HCT116 (cell line): ENCODE measurements at regions not wholly inside any gene's neighbourhood (a gene's known extent, or its start where the extent isn't known, plus 50 kb on each side); places are given as distances from the start of the nearest gene placed in this dataset.

Experiments
- ATAC-seq: fragments of 200-7000 bp; cut with Tn5 transposase; 2 replicates; pipeline ENCODE4 v1.9.1; 2020; ENCODE audit warnings: mild to moderate bottlenecking, moderate library complexity
- BruUV-seq: library from RNA; stranded (reverse); fragments of 400-500 nt; replicated peaks from 2 replicates; lab custom pipeline; 2021; lab: Mats Ljungman, UMichigan
- CTCF ChIA-PET: fragments of 300-600 bp; sonication (Branson Sonifier 250); formaldehyde crosslinking; loops from one replicate; lab custom pipeline; 2021; ENCODE audit warnings: antibody characterized with exemption; lab: Charles Lee
- POLR2A ChIA-PET: fragments of 300-600, 350-600 bp; sonication (Branson Sonifier 250); formaldehyde crosslinking; loops from one replicate; lab custom pipeline; 2021; ENCODE audit warnings: antibody characterized with exemption; lab: Charles Lee
- RAD21 ChIA-PET, 2 experiments: fragments of 300-600 bp; sonication (Branson Sonifier 250); formaldehyde crosslinking; loops; one replicate each; lab custom pipeline; 2023; ENCODE audit warnings: low total read pairs in 2 of 2; ENCODE audit not compliant: uncharacterized antibody in 2 of 2, unreplicated experiment in 2 of 2, low non-redundant PET in 1 of 2; lab: Charles Lee
- DNase-seq: peaks from one replicate; pipeline ENCODE4 v3.0.0-alpha.2; 2010; ENCODE audit warnings: low read depth, low spot score
- H2AFZ ChIP-seq: fragments of 200-600 bp; shearing (Covaris generic), sonication (generic); 2 replicates; pipeline ENCODE4 v1.6.1; 2017; ENCODE audit warnings: low read depth, mixed run types, mixed read lengths, antibody characterized with exemption, low read length; ENCODE audit not compliant: poor library complexity, severe bottlenecking
- H3K27ac ChIP-seq: 2 replicates; pipeline ENCODE4 v1.5.1; 2012; ENCODE audit warnings: low read depth, low read length
- H3K27me3 ChIP-seq: fragments of 200-600 bp; sonication (generic); 2 replicates; pipeline ENCODE4 v1.6.1; 2016; ENCODE audit warnings: mixed run types, low read length, mixed read lengths; ENCODE audit not compliant: insufficient read depth
- H3K36me3 ChIP-seq, 2 experiments: fragments of 200-500 bp in 1 of 2; fragments of 200-600 bp in 1 of 2; sonication (Bioruptor generic) in 1 of 2; sonication (generic) in 1 of 2; 2 replicates each; pipeline versions ENCODE4 v1.5.1 to v1.6.1; 2014 to 2016; ENCODE audit warnings: low read length in 2 of 2, inconsistent platforms in 1 of 2, mixed read lengths in 1 of 2, mixed run types in 1 of 2; ENCODE audit not compliant: insufficient read depth in 2 of 2, control insufficient read depth in 1 of 2
- H3K4me1 ChIP-seq, 2 experiments: fragments of 200-600 bp in 1 of 2; sonication (generic) in 1 of 2; 2 replicates each; pipeline versions ENCODE4 v1.5.1 to v1.6.1; 2012 to 2017; ENCODE audit warnings: low read length in 2 of 2, inconsistent platforms in 1 of 2, mild to moderate bottlenecking in 1 of 2, mixed read lengths in 1 of 2, mixed run types in 1 of 2, moderate library complexity in 1 of 2; ENCODE audit not compliant: insufficient read depth in 2 of 2, control insufficient read depth in 1 of 2
- H3K4me2 ChIP-seq: fragments of 200-600 bp; sonication (generic); 2 replicates; pipeline ENCODE4 v1.6.1; 2017; ENCODE audit warnings: mixed run types, low read length, mixed read lengths
- H3K4me3 ChIP-seq, 2 experiments: fragments of 200-600 bp in 1 of 2; sonication (generic) in 1 of 2; replicated peaks in 1 of 2; 2 replicates each; pipeline ENCODE4 v1.5.1; 2011 to 2016; ENCODE audit warnings: low read length in 2 of 2, control low read depth in 1 of 2, low read depth in 1 of 2, mild to moderate bottlenecking in 1 of 2, mixed read lengths in 1 of 2, mixed run types in 1 of 2
- H3K79me2 ChIP-seq: fragments of 200-600 bp; sonication (generic); 2 replicates; pipeline ENCODE4 v1.6.1; 2017; ENCODE audit warnings: mild to moderate bottlenecking, mixed run types, low read length, moderate library complexity, mixed read lengths; ENCODE audit not compliant: insufficient read depth
- H3K9ac ChIP-seq: fragments of 200-600 bp; sonication (generic); 2 replicates; pipeline ENCODE4 v1.6.1; 2016; ENCODE audit warnings: low read length, mixed read lengths
- H3K9me2 ChIP-seq: fragments of 200-600 bp; sonication (generic), shearing (Covaris generic); 2 replicates; pipeline ENCODE4 v1.6.1; 2017; ENCODE audit warnings: mixed run types, mild to moderate bottlenecking, moderate library complexity; ENCODE audit not compliant: insufficient read depth
- H3K9me3 ChIP-seq, 2 experiments: fragments of 200-500 bp in 1 of 2; fragments of 200-600 bp in 1 of 2; sonication (Bioruptor generic) in 1 of 2; sonication (generic) in 1 of 2; 2 replicates each; pipeline ENCODE4 v1.6.1; 2014 to 2017; ENCODE audit warnings: low read length in 2 of 2, mixed read lengths in 2 of 2, inconsistent platforms in 1 of 2, low read depth in 1 of 2, mild to moderate bottlenecking in 1 of 2, mixed run types in 1 of 2, moderate library complexity in 1 of 2; ENCODE audit not compliant: control insufficient read depth in 1 of 2, insufficient read depth in 1 of 2
- H4K20me1 ChIP-seq: fragments of 200-600 bp; sonication (generic), shearing (Covaris generic); 2 replicates; pipeline ENCODE4 v1.6.1; 2017; ENCODE audit warnings: mixed run types, mild to moderate bottlenecking, moderate library complexity; ENCODE audit not compliant: insufficient read depth
- CEBPB ChIP-seq: IDR thresholded peaks from 2 replicates; pipeline ENCODE4 v1.6.1; 2012; ENCODE audit warnings: low read depth
- EGR1 ChIP-seq: IDR thresholded peaks from 2 replicates; pipeline ENCODE4 v1.6.1; 2012; ENCODE audit warnings: low read depth
- ELF1 ChIP-seq: IDR thresholded peaks from 2 replicates; pipeline ENCODE4 v1.6.1; 2012; ENCODE audit warnings: low read depth, borderline replicate concordance
- EZH2phosphoT487 ChIP-seq: fragments of 200-600 bp; IDR thresholded peaks from 2 replicates; pipeline ENCODE4 v1.6.1; 2018; ENCODE audit warnings: antibody characterized with exemption, borderline replicate concordance
- FOSL1 ChIP-seq: IDR thresholded peaks from 2 replicates; pipeline ENCODE4 v1.6.1; 2012; ENCODE audit warnings: low read depth
- JUND ChIP-seq: IDR thresholded peaks from 2 replicates; pipeline ENCODE4 v1.6.1; 2012
- POLR2A ChIP-seq: IDR thresholded peaks from 2 replicates; pipeline ENCODE4 v1.7.0; 2011; ENCODE audit warnings: borderline replicate concordance; ENCODE audit not compliant: insufficient read depth, insufficient read length; ENCODE audit errors: extremely low read depth
- POLR2AphosphoS5 ChIP-seq: IDR thresholded peaks from 2 replicates; pipeline ENCODE4 v1.6.1; 2011; ENCODE audit warnings: mild to moderate bottlenecking, low read depth, low read length, moderate library complexity
- SP1 ChIP-seq: IDR thresholded peaks from 2 replicates; pipeline ENCODE4 v1.6.1; 2012; ENCODE audit warnings: low read depth
- SRF ChIP-seq: IDR thresholded peaks from 2 replicates; pipeline ENCODE4 v1.6.1; 2012; ENCODE audit warnings: low read depth
- TCF7L2 ChIP-seq: IDR thresholded peaks from 2 replicates; pipeline ENCODE4 v1.7.0; 2011; ENCODE audit warnings: borderline replicate concordance, inconsistent platforms; ENCODE audit not compliant: insufficient read depth, insufficient read length; ENCODE audit errors: extremely low read depth
- intact Hi-C: fragments of 100-400 bp; cut with micrococcal nuclease; formaldehyde crosslinking; loops from 2 replicates; pipeline ENCODE4 v1.10.0; 2022
- TF ChIP-seq, protein P1 (sequence below): IDR thresholded peaks from 2 replicates; pipeline ENCODE4 v1.6.1; 2011; ENCODE audit warnings: mild to moderate bottlenecking, low read length, moderate library complexity; ENCODE audit not compliant: insufficient replicate concordance; ENCODE audit errors: extremely low read depth
- TF ChIP-seq, protein P2 (sequence below): IDR thresholded peaks from 2 replicates; pipeline ENCODE4 v1.6.1; 2012

DNA sequence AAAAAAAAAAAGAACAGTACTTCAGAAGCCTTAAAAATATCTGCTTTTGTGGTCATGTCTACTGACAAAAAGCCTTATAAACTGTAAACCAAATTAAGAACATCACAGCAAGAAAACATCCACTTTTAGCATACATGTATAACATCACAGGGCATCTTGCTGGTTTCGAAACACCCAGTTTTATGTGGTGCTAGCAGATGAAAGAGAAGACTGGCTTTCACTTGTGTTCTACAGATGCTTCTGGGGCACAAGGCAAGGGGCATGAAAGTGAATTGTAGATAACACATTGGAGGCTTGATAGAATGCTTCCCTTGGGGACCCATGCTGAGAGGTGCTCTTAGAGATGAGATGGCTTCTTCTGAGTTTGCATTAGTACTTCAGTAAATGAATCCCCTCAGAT lies 543.7 kb upstream of the PKN2 start:
- Histone ChIP-seq H3K4me2 (no peak overlapping the region), H3K4me3 (no peak overlapping the region), H3K79me2 (no peaks in the 10 kb centered on the region), H3K9me2 (no peaks in the 10 kb centered on the region), H3K27me3 (no peaks in the 10 kb centered on the region), H3K36me3 (no peaks in the 10 kb centered on the region), H3K27ac (no peak overlapping the region), H3K9ac (no peak overlapping the region), H3K9me3 (no peaks in the 10 kb centered on the region), H4K20me1 (no peaks in the 10 kb centered on the region), H3K4me1 (peaks cover 0 to 7% of the 10 kb centered on the region in 2 experiments; a peak in 1 of 4 replicates), H2AFZ (no peak overlapping the region)
- DNase-seq: no peak
- POLR2A ChIA-PET: no interaction called here
- no TSS peak for BruUV-seq
- CTCF ChIA-PET: no interaction called here
- no peak for ATAC-seq
- RAD21 ChIA-PET: no interaction called here
- no peak for TF ChIP-seq EGR1
- no peak for TF ChIP-seq POLR2A
- TF ChIP-seq TCF7L2: no peak
- no peak for TF ChIP-seq JUND
- TF ChIP-seq SRF: no peak
- TF ChIP-seq FOSL1: no peak
- TF ChIP-seq, protein P1, sequence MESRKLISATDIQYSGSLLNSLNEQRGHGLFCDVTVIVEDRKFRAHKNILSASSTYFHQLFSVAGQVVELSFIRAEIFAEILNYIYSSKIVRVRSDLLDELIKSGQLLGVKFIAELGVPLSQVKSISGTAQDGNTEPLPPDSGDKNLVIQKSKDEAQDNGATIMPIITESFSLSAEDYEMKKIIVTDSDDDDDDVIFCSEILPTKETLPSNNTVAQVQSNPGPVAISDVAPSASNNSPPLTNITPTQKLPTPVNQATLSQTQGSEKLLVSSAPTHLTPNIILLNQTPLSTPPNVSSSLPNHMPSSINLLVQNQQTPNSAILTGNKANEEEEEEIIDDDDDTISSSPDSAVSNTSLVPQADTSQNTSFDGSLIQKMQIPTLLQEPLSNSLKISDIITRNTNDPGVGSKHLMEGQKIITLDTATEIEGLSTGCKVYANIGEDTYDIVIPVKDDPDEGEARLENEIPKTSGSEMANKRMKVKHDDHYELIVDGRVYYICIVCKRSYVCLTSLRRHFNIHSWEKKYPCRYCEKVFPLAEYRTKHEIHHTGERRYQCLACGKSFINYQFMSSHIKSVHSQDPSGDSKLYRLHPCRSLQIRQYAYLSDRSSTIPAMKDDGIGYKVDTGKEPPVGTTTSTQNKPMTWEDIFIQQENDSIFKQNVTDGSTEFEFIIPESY: no peak
- TF ChIP-seq ELF1: no peak
- TF ChIP-seq CEBPB: no peak
- no peak for TF ChIP-seq SP1
- TF ChIP-seq POLR2AphosphoS5: no peak
- TF ChIP-seq, protein P2, sequence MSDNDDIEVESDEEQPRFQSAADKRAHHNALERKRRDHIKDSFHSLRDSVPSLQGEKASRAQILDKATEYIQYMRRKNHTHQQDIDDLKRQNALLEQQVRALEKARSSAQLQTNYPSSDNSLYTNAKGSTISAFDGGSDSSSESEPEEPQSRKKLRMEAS: no peak
- TF ChIP-seq EZH2phosphoT487: no peak
- intact Hi-C loops: no loop called here
